Liver (tissue), 3 donors: ENCODE measurements at regions not wholly inside any gene's neighbourhood (a gene's known extent, or its start where the extent isn't known, plus 50 kb on each side); places are given as distances from the start of the nearest gene placed in this dataset.

ENCODE experiments used
- CTCF ChIP-seq: fragments of 150-350 bp; IDR thresholded peaks from 2 replicates; pipeline ENCODE4 v1.5.1; 2017; ENCODE audit warnings: improper control_type of control experiment, low read depth, low read length; ENCODE audit not compliant: missing input control
- MAX ChIP-seq: IDR thresholded peaks from 2 replicates; pipeline ENCODE4 v1.6.1; 2016; ENCODE audit warnings: antibody characterized with exemption
- REST ChIP-seq: IDR thresholded peaks from 2 replicates; pipeline ENCODE4 v1.6.1; 2016; ENCODE audit warnings: antibody characterized with exemption, mild to moderate bottlenecking
- TAF1 ChIP-seq: conservative IDR thresholded peaks from 2 replicates; pipeline ENCODE4 v1.6.1; 2016; ENCODE audit warnings: antibody characterized with exemption, mild to moderate bottlenecking
- donor health status: healthy.
- donor health status: healthy.

- TF ChIP-seq TAF1 (no peak), CTCF (no peak), MAX (no peak), REST (no peak)
Measured at GRCh38 chr6:43953256-43953655, 174.0 kb downstream of the MRPL14 start.
